ENCODE measurements at regions not wholly inside any gene's neighbourhood (a gene's known extent, or its start where the extent isn't known, plus 50 kb on each side); places are given as distances from the start of the nearest gene placed in this dataset.

GRCh38 chr15:29540479-29540878 lies 270.9 kb upstream of the NSMCE3 start:
- Histone ChIP-seq H3K9me3 (ENCODE audit: control insufficient read depth in 2 of 2, low read length in 2 of 2) (no peaks in the 10 kb centered on the region), H3K36me3 (ENCODE audit: control insufficient read depth in 2 of 2, insufficient read depth in 2 of 2, low read length in 2 of 2) (no peaks in the 10 kb centered on the region), H3K9ac (ENCODE audit: low read depth in 1 of 2, low read length in 2 of 2) (no peak overlapping the region), H3K4me3 (ENCODE audit: low read length in 2 of 2) (no peak overlapping the region), H3K27ac (ENCODE audit: low read depth in 2 of 2, low read length in 2 of 2) (no peak overlapping the region), H3K4me1 (ENCODE audit: control insufficient read depth in 2 of 2, insufficient read depth in 2 of 2, low read length in 2 of 2) (peaks cover 0 to 3% of the 10 kb centered on the region in 2 donors), H3K27me3 (ENCODE audit: control insufficient read depth in 2 of 2, insufficient read depth in 2 of 2, low read length in 2 of 2) (no peaks in the 10 kb centered on the region)

DNA sequence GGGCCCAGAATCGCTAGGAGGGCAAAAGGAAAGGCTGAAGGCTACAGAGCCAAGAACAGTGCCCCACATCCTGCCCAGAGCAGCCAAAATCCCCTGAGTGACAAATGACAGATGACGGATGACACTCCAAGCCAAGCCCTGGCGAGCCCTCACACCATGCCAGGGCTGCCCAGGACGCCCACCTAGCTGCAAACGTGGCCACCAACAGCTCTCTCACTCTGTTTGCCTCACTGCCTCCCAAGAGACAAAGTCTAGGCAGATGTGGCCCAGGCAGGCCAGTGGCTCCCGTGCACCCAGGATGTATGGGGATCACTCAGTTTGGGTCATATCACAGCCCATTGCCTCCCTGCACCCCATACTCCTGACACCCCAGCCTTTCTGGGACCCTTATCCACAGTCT lies 270.1 kb upstream of the NSMCE3 start:
- H3K27ac ChIP-seq (ENCODE audit: low read depth in 2 of 2, low read length in 2 of 2): no peak overlapping the region
- H3K36me3 ChIP-seq (ENCODE audit: control insufficient read depth in 2 of 2, insufficient read depth in 2 of 2, low read length in 2 of 2): no peaks in the 10 kb centered on the region
- no peaks in the 10 kb centered on the region for H3K27me3 ChIP-seq (ENCODE audit: control insufficient read depth in 2 of 2, insufficient read depth in 2 of 2, low read length in 2 of 2)
- H3K9ac ChIP-seq (ENCODE audit: low read depth in 1 of 2, low read length in 2 of 2): no peak overlapping the region
- no peak overlapping the region for H3K4me3 ChIP-seq (ENCODE audit: low read length in 2 of 2)
- H3K9me3 ChIP-seq (ENCODE audit: control insufficient read depth in 2 of 2, low read length in 2 of 2): no peaks in the 10 kb centered on the region
- peaks cover 0 to 3% of the 10 kb centered on the region in 2 donors for H3K4me1 ChIP-seq (ENCODE audit: control insufficient read depth in 2 of 2, insufficient read depth in 2 of 2, low read length in 2 of 2)

- H3K27me3 ChIP-seq (ENCODE audit: control insufficient read depth in 2 of 2, insufficient read depth in 2 of 2, low read length in 2 of 2): no peaks in the 10 kb centered on the region
- H3K4me1 ChIP-seq (ENCODE audit: control insufficient read depth in 2 of 2, insufficient read depth in 2 of 2, low read length in 2 of 2): peaks cover 0 to 3% of the 10 kb centered on the region in 2 donors
- H3K36me3 ChIP-seq (ENCODE audit: control insufficient read depth in 2 of 2, insufficient read depth in 2 of 2, low read length in 2 of 2): no peaks in the 10 kb centered on the region
- no peak overlapping the region for H3K9ac ChIP-seq (ENCODE audit: low read depth in 1 of 2, low read length in 2 of 2)
- H3K27ac ChIP-seq (ENCODE audit: low read depth in 2 of 2, low read length in 2 of 2): no peak overlapping the region
- H3K9me3 ChIP-seq (ENCODE audit: control insufficient read depth in 2 of 2, low read length in 2 of 2): no peaks in the 10 kb centered on the region
- H3K4me3 ChIP-seq (ENCODE audit: low read length in 2 of 2): no peak overlapping the region
Observed at GRCh38 chr15:29538044-29538443, 268.4 kb upstream of the NSMCE3 start.

DNA sequence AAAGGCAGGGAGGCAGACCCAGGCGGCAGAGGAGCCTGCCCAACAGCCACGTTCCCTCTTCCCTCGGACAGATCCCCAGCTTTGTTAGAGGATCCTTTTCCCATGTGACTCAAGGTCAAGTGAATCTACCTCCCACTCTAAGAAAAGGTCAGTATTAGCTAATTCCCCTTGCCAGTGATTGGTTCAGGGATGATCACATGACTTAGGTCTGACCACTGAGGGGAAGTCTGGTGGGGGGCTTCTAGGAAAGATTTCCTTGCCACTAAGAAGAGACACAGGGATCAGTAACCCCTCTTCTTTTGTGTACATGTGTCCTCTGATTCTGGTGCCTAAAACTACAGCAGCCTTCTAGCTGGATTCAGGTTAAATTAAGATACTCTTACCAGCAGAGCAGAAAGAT lies 266.3 kb upstream of the NSMCE3 start:
- Histone ChIP-seq H3K9me3 (ENCODE audit: control insufficient read depth in 2 of 2, low read length in 2 of 2) (no peaks in the 10 kb centered on the region), H3K4me1 (ENCODE audit: control insufficient read depth in 2 of 2, insufficient read depth in 2 of 2, low read length in 2 of 2) (peaks cover 0 to 3% of the 10 kb centered on the region in 2 donors), H3K36me3 (ENCODE audit: control insufficient read depth in 2 of 2, insufficient read depth in 2 of 2, low read length in 2 of 2) (no peaks in the 10 kb centered on the region), H3K4me3 (ENCODE audit: low read length in 2 of 2) (no peak overlapping the region), H3K27ac (ENCODE audit: low read depth in 2 of 2, low read length in 2 of 2) (no peak overlapping the region), H3K27me3 (ENCODE audit: control insufficient read depth in 2 of 2, insufficient read depth in 2 of 2, low read length in 2 of 2) (no peaks in the 10 kb centered on the region), H3K9ac (ENCODE audit: low read depth in 1 of 2, low read length in 2 of 2) (no peak overlapping the region)

GRCh38 chr15:29534378-29534777 lies 264.8 kb upstream of the NSMCE3 start:
- no peak overlapping the region for H3K4me3 ChIP-seq (ENCODE audit: low read length in 2 of 2)
- H3K9ac ChIP-seq (ENCODE audit: low read depth in 1 of 2, low read length in 2 of 2): no peak overlapping the region
- H3K36me3 ChIP-seq (ENCODE audit: control insufficient read depth in 2 of 2, insufficient read depth in 2 of 2, low read length in 2 of 2): no peaks in the 10 kb centered on the region
- H3K9me3 ChIP-seq (ENCODE audit: control insufficient read depth in 2 of 2, low read length in 2 of 2): no peaks in the 10 kb centered on the region
- peaks cover 0 to 3% of the 10 kb centered on the region in 2 donors for H3K4me1 ChIP-seq (ENCODE audit: control insufficient read depth in 2 of 2, insufficient read depth in 2 of 2, low read length in 2 of 2)
- no peak overlapping the region for H3K27ac ChIP-seq (ENCODE audit: low read depth in 2 of 2, low read length in 2 of 2)
- H3K27me3 ChIP-seq (ENCODE audit: control insufficient read depth in 2 of 2, insufficient read depth in 2 of 2, low read length in 2 of 2): no peaks in the 10 kb centered on the region

GRCh38 chr15:29533647-29534046 lies 264.0 kb upstream of the NSMCE3 start:
- Histone ChIP-seq H3K9ac (ENCODE audit: low read depth in 1 of 2, low read length in 2 of 2) (no peak overlapping the region), H3K36me3 (ENCODE audit: control insufficient read depth in 2 of 2, insufficient read depth in 2 of 2, low read length in 2 of 2) (no peaks in the 10 kb centered on the region), H3K27ac (ENCODE audit: low read depth in 2 of 2, low read length in 2 of 2) (no peak overlapping the region)

DNA sequence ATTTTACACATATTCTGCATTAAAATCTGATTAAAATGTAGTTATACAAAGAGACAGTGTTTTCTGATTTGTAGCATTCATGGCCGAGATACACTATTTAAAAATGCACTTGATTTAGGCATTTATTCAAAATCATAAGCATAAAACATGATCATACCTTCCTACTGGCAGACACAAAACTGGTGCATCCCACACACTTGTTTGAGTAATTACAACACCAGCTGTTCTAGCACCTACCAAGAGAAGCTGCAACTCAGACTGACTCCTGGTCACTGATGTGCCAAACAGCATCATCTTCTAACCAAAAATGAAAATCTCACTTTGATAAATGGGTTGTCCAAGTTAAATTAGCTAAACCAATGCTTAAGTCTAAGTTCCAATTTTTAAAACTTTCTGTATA lies 262.7 kb upstream of the NSMCE3 start:
- Histone ChIP-seq H3K27me3 (ENCODE audit: control insufficient read depth in 2 of 2, insufficient read depth in 2 of 2, low read length in 2 of 2) (no peaks in the 10 kb centered on the region), H3K9ac (ENCODE audit: low read depth in 1 of 2, low read length in 2 of 2) (no peak overlapping the region), H3K9me3 (ENCODE audit: control insufficient read depth in 2 of 2, low read length in 2 of 2) (no peaks in the 10 kb centered on the region), H3K27ac (ENCODE audit: low read depth in 2 of 2, low read length in 2 of 2) (no peak overlapping the region), H3K4me1 (ENCODE audit: control insufficient read depth in 2 of 2, insufficient read depth in 2 of 2, low read length in 2 of 2) (no peaks in the 10 kb centered on the region), H3K4me3 (ENCODE audit: low read length in 2 of 2) (no peak overlapping the region), H3K36me3 (ENCODE audit: control insufficient read depth in 2 of 2, insufficient read depth in 2 of 2, low read length in 2 of 2) (no peaks in the 10 kb centered on the region)

More at GRCh38 chr15:29533647-29534046, 264.0 kb upstream of the NSMCE3 start:
- H3K27me3 ChIP-seq (ENCODE audit: control insufficient read depth in 2 of 2, insufficient read depth in 2 of 2, low read length in 2 of 2): no peaks in the 10 kb centered on the region
- peaks cover 0 to 3% of the 10 kb centered on the region in 2 donors for H3K4me1 ChIP-seq (ENCODE audit: control insufficient read depth in 2 of 2, insufficient read depth in 2 of 2, low read length in 2 of 2)
- no peak overlapping the region for H3K4me3 ChIP-seq (ENCODE audit: low read length in 2 of 2)
- no peaks in the 10 kb centered on the region for H3K9me3 ChIP-seq (ENCODE audit: control insufficient read depth in 2 of 2, low read length in 2 of 2)

- H3K9ac ChIP-seq (ENCODE audit: low read depth in 1 of 2, low read length in 2 of 2): no peak overlapping the region
- H3K4me1 ChIP-seq (ENCODE audit: control insufficient read depth in 2 of 2, insufficient read depth in 2 of 2, low read length in 2 of 2): no peaks in the 10 kb centered on the region
- H3K36me3 ChIP-seq (ENCODE audit: control insufficient read depth in 2 of 2, insufficient read depth in 2 of 2, low read length in 2 of 2): no peaks in the 10 kb centered on the region
- H3K27ac ChIP-seq (ENCODE audit: low read depth in 2 of 2, low read length in 2 of 2): no peak overlapping the region
- no peak overlapping the region for H3K4me3 ChIP-seq (ENCODE audit: low read length in 2 of 2)
- no peaks in the 10 kb centered on the region for H3K27me3 ChIP-seq (ENCODE audit: control insufficient read depth in 2 of 2, insufficient read depth in 2 of 2, low read length in 2 of 2)
- H3K9me3 ChIP-seq (ENCODE audit: control insufficient read depth in 2 of 2, low read length in 2 of 2): no peaks in the 10 kb centered on the region
Observed at GRCh38 chr15:29530966-29531365, 261.3 kb upstream of the NSMCE3 start.

- H3K27ac ChIP-seq (ENCODE audit: low read depth in 2 of 2, low read length in 2 of 2): no peak overlapping the region
- H3K4me3 ChIP-seq (ENCODE audit: low read length in 2 of 2): no peak overlapping the region
- no peaks in the 10 kb centered on the region for H3K4me1 ChIP-seq (ENCODE audit: control insufficient read depth in 2 of 2, insufficient read depth in 2 of 2, low read length in 2 of 2)
- H3K27me3 ChIP-seq (ENCODE audit: control insufficient read depth in 2 of 2, insufficient read depth in 2 of 2, low read length in 2 of 2): no peaks in the 10 kb centered on the region
- H3K36me3 ChIP-seq (ENCODE audit: control insufficient read depth in 2 of 2, insufficient read depth in 2 of 2, low read length in 2 of 2): no peaks in the 10 kb centered on the region
- no peak overlapping the region for H3K9ac ChIP-seq (ENCODE audit: low read depth in 1 of 2, low read length in 2 of 2)
- H3K9me3 ChIP-seq (ENCODE audit: control insufficient read depth in 2 of 2, low read length in 2 of 2): no peaks in the 10 kb centered on the region
Observed at GRCh38 chr15:29529043-29529442, 259.4 kb upstream of the NSMCE3 start.

DNA sequence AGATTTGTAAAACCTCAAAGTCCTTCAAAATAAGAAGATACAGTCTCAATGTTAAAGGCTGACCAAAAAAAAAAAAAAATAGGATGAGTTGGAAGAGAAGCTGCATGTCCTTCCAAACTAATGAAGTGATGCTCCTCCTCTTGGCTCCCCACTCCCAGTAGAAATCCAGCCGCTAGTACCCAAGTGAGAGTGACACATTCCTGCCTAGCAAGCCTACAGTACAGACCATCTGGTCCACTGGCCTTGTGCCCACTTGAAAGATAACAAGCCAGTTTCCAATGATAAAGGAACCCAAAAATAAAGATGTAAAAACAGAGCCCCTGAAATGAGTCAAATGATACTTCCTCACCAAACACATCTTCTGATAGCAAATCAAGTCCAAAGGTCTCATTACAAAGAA lies 258.7 kb upstream of the NSMCE3 start:
- Histone ChIP-seq H3K27me3 (ENCODE audit: control insufficient read depth in 2 of 2, insufficient read depth in 2 of 2, low read length in 2 of 2) (no peaks in the 10 kb centered on the region), H3K4me1 (ENCODE audit: control insufficient read depth in 2 of 2, insufficient read depth in 2 of 2, low read length in 2 of 2) (no peaks in the 10 kb centered on the region), H3K9ac (ENCODE audit: low read depth in 1 of 2, low read length in 2 of 2) (no peak overlapping the region), H3K36me3 (ENCODE audit: control insufficient read depth in 2 of 2, insufficient read depth in 2 of 2, low read length in 2 of 2) (no peaks in the 10 kb centered on the region), H3K27ac (ENCODE audit: low read depth in 2 of 2, low read length in 2 of 2) (no peak overlapping the region), H3K9me3 (ENCODE audit: control insufficient read depth in 2 of 2, low read length in 2 of 2) (no peaks in the 10 kb centered on the region), H3K4me3 (ENCODE audit: low read length in 2 of 2) (no peak overlapping the region)

DNA sequence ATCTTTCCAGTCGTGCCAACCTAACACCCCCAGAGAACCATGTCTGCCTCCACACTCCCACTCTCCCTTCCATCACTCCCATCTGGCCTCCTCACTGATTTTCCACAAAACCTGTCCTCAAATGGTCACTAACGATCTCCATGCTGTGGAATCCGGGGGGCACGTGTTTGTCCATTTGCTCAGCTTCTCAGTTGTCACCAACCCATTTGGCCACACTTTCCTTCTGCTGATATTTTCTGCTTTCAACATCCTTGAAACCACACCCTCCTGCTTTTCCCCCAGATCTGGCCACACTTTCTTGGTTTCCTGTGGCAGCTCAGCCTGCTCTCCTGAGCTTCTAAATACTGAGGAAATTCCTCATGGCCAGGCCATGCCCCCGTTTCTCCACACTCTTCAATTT lies 257.2 kb upstream of the NSMCE3 start:
- Histone ChIP-seq H3K9ac (ENCODE audit: low read depth in 1 of 2, low read length in 2 of 2) (no peak overlapping the region), H3K36me3 (ENCODE audit: control insufficient read depth in 2 of 2, insufficient read depth in 2 of 2, low read length in 2 of 2) (no peaks in the 10 kb centered on the region), H3K27me3 (ENCODE audit: control insufficient read depth in 2 of 2, insufficient read depth in 2 of 2, low read length in 2 of 2) (no peaks in the 10 kb centered on the region), H3K4me1 (ENCODE audit: control insufficient read depth in 2 of 2, insufficient read depth in 2 of 2, low read length in 2 of 2) (peaks cover 3 to 4% of the 10 kb centered on the region in 2 donors), H3K4me3 (ENCODE audit: low read length in 2 of 2) (no peak overlapping the region), H3K27ac (ENCODE audit: low read depth in 2 of 2, low read length in 2 of 2) (no peak overlapping the region), H3K9me3 (ENCODE audit: control insufficient read depth in 2 of 2, low read length in 2 of 2) (no peaks in the 10 kb centered on the region)

Data from mucosa of rectum (tissue), 2 donors.